Calu3 (cell line): ENCODE measurements at regions not wholly inside any gene's neighbourhood (a gene's known extent, or its start where the extent isn't known, plus 50 kb on each side); places are given as distances from the start of the nearest gene placed in this dataset.

ENCODE experiments used
- BruUV-seq: library from RNA; stranded (reverse); fragments of 400-500 nt; replicated peaks from 2 replicates; lab custom pipeline; 2021; lab: Mats Ljungman, UMichigan
- CTCF ChIA-PET: fragments of 300-600 bp; sonication (Branson Sonifier 250); formaldehyde crosslinking; loops from one replicate; lab custom pipeline; 2022; ENCODE audit warnings: antibody characterized with exemption; lab: Charles Lee
- DNase-seq: peaks from one replicate; pipeline ENCODE4 v3.0.0; 2022
- H3K27ac Mint-ChIP-seq: one replicate; pipeline ENCODE4 v1.8.0; 2022; ENCODE audit warnings: mixed read lengths; ENCODE audit not compliant: unreplicated experiment
- H3K27me3 Mint-ChIP-seq: one replicate; pipeline ENCODE4 v1.8.0; 2022; ENCODE audit warnings: mixed read lengths; ENCODE audit not compliant: unreplicated experiment
- H3K36me3 Mint-ChIP-seq: one replicate; pipeline ENCODE4 v1.8.0; 2022; ENCODE audit warnings: mild to moderate bottlenecking, moderate library complexity, mixed read lengths; ENCODE audit not compliant: insufficient read depth, unreplicated experiment
- H3K4me1 Mint-ChIP-seq: one replicate; pipeline ENCODE4 v1.8.0; 2022; ENCODE audit warnings: mild to moderate bottlenecking, low read depth, mixed read lengths; ENCODE audit not compliant: unreplicated experiment
- H3K4me3 Mint-ChIP-seq: one replicate; pipeline ENCODE4 v1.8.0; 2022; ENCODE audit warnings: mild to moderate bottlenecking, low read depth, moderate library complexity, mixed read lengths; ENCODE audit not compliant: unreplicated experiment
- H3K9me3 Mint-ChIP-seq: one replicate; pipeline ENCODE4 v1.8.0; 2022; ENCODE audit warnings: low read depth, mixed read lengths; ENCODE audit not compliant: unreplicated experiment
- CTCF ChIP-seq: fragments of 200-600 bp; IDR thresholded peaks from one replicate; pipeline ENCODE4 v1.8.0; 2022; ENCODE audit warnings: antibody characterized with exemption; ENCODE audit not compliant: unreplicated experiment
- intact Hi-C: fragments of 100-400 bp; cut with micrococcal nuclease; formaldehyde crosslinking; loops from one replicate; pipeline ENCODE4 v1.10.0; 2022; ENCODE audit not compliant: unreplicated experiment

GRCh38 chr1:235035928-235036327, 92.7 kb downstream of the TOMM20 start:
- Mint-ChIP-seq H3K36me3 (no peaks in the 10 kb centered on the region), H3K4me1 (no peaks in the 10 kb centered on the region), H3K4me3 (no peak overlapping the region), H3K27ac (no peak overlapping the region), H3K27me3 (no peaks in the 10 kb centered on the region), H3K9me3 (peaks cover 11% of the 10 kb centered on the region)
- TF ChIP-seq CTCF = no peak
- intact Hi-C loops = no loop called here
- CTCF ChIA-PET = no interaction called here
- DNase-seq = no peak
- no TSS peak for BruUV-seq

DNA sequence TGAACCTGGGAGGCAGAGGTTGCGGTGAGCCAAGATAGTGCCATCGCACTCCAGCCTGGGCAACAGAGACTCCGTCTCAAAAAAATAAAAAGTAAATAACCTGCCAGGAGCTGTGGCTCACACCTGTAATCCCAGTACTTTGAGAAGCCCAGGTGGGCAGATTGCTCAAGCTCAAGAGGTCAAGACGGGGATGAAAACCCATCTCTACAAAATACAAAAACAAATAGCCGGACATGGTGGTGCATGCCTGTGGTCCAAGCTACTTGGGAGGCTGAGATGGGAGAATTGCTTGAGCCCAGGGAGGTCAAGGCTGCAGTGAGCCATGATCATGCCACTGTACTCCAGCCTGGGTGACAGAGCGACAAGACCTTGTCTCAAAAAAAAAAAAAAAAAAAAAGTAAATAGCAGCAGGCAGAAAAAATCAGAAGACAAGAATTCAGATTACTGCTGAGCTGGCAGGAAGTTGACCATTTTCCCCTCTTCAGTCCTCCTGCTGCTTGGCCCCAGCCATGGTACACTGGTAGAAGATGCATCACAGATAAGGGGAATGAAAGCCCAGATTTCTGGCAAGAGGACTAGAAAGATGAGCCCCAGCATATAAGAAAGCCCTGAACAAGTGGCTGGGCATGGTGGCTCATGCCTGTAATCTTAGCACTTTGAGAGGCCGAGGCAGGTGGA, 97.6 kb downstream of the TOMM20 start:
- no peak overlapping the region for H3K4me3 Mint-ChIP-seq
- CTCF ChIA-PET = interaction anchor here (0.6 to 0.7 kb wide), 2 partner anchors 156 to 373 kb away, joined by 3 read pairs; no protein-coding TSS in a partner anchor
- peaks cover 10% of the 10 kb centered on the region for H3K36me3 Mint-ChIP-seq
- H3K4me1 Mint-ChIP-seq = peaks cover 15% of the 10 kb centered on the region
- no TSS peak for BruUV-seq
- no peak overlapping the region for H3K27ac Mint-ChIP-seq
- peaks cover 7% of the 10 kb centered on the region for H3K9me3 Mint-ChIP-seq
- no peaks in the 10 kb centered on the region for H3K27me3 Mint-ChIP-seq
- intact Hi-C loops = no loop called here
- no peak for DNase-seq
- no peak for TF ChIP-seq CTCF

- Mint-ChIP-seq H3K27me3 (no peaks in the 10 kb centered on the region), H3K9me3 (peaks cover 7% of the 10 kb centered on the region), H3K4me3 (no peak overlapping the region), H3K27ac (peak overlapping the region; percentile 39), H3K4me1 (peaks cover 18% of the 10 kb centered on the region), H3K36me3 (peaks cover 10% of the 10 kb centered on the region)
- intact Hi-C loops = loop anchor here (5.0 kb wide), 1 partner anchor 34 kb away; no protein-coding TSS in a partner anchor
- no peak for TF ChIP-seq CTCF
- no peak for DNase-seq
- BruUV-seq = no TSS peak
- CTCF ChIA-PET = no interaction called here
Measured at GRCh38 chr1:235027862-235028250, 100.8 kb downstream of the TOMM20 start.

- H3K4me1 Mint-ChIP-seq = peaks cover 18% of the 10 kb centered on the region
- no peaks in the 10 kb centered on the region for H3K27me3 Mint-ChIP-seq
- TF ChIP-seq CTCF = no peak
- H3K36me3 Mint-ChIP-seq = peaks cover 14% of the 10 kb centered on the region
- H3K27ac Mint-ChIP-seq = peak overlapping the region; percentile 73
- intact Hi-C loops = loop anchor here (5.0 kb wide), 1 partner anchor 35 kb away; no protein-coding TSS in a partner anchor
- DNase-seq = no peak
- H3K9me3 Mint-ChIP-seq = peaks cover 7% of the 10 kb centered on the region
- no peak overlapping the region for H3K4me3 Mint-ChIP-seq
- no TSS peak for BruUV-seq
- CTCF ChIA-PET = no interaction called here
Measured at GRCh38 chr1:235027076-235027861, 101.4 kb downstream of the TOMM20 start.
